Kidney epithelial cell (primary cell): ENCODE measurements at regions not wholly inside any gene's neighbourhood (a gene's known extent, or its start where the extent isn't known, plus 50 kb on each side); places are given as distances from the start of the nearest gene placed in this dataset.
A peak's percentile ranks its signal among the peaks of the same experiment; 100 is the strongest.

Source experiments
- DNase-seq: peaks from one replicate; pipeline ENCODE4 v3.0.0-alpha.2; 2010; ENCODE audit warnings: low read depth
- H3K27me3 ChIP-seq: 2 replicates; pipeline ENCODE4 v1.6.0; 2011; ENCODE audit warnings: low read length; ENCODE audit not compliant: control insufficient read depth, insufficient read depth
- H3K36me3 ChIP-seq: 2 replicates; pipeline ENCODE4 v1.5.1; 2011; ENCODE audit warnings: low read length; ENCODE audit not compliant: control insufficient read depth, insufficient read depth
- H3K4me3 ChIP-seq: 2 replicates; pipeline ENCODE4 v1.5.1; 2011; ENCODE audit warnings: low read depth, mild to moderate bottlenecking, control low read depth, low read length
- TF ChIP-seq, protein P1 (sequence below): IDR thresholded peaks from 2 replicates; pipeline ENCODE4 v1.5.1; 2011; ENCODE audit warnings: mild to moderate bottlenecking, moderate library complexity, low read length, control low read depth, inconsistent platforms; ENCODE audit not compliant: insufficient read depth, poor library complexity, severe bottlenecking

- TF ChIP-seq, protein P1, sequence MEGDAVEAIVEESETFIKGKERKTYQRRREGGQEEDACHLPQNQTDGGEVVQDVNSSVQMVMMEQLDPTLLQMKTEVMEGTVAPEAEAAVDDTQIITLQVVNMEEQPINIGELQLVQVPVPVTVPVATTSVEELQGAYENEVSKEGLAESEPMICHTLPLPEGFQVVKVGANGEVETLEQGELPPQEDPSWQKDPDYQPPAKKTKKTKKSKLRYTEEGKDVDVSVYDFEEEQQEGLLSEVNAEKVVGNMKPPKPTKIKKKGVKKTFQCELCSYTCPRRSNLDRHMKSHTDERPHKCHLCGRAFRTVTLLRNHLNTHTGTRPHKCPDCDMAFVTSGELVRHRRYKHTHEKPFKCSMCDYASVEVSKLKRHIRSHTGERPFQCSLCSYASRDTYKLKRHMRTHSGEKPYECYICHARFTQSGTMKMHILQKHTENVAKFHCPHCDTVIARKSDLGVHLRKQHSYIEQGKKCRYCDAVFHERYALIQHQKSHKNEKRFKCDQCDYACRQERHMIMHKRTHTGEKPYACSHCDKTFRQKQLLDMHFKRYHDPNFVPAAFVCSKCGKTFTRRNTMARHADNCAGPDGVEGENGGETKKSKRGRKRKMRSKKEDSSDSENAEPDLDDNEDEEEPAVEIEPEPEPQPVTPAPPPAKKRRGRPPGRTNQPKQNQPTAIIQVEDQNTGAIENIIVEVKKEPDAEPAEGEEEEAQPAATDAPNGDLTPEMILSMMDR, result no peak
- DNase-seq, result peak; percentile 99
- Histone ChIP-seq H3K27me3 (no peaks in the 10 kb centered on the region), H3K4me3 (no peak overlapping the region), H3K36me3 (no peaks in the 10 kb centered on the region)
These were observed 83.1 kb upstream of the STEAP1B start for GRCh38 chr7:22582863-22583622.

GRCh38 chr7:22581099-22581498, 81.1 kb upstream of the STEAP1B start:
- TF ChIP-seq, protein P1, result no peak
- no peak overlapping the region for H3K4me3 ChIP-seq
- H3K27me3 ChIP-seq, result no peaks in the 10 kb centered on the region
- no peaks in the 10 kb centered on the region for H3K36me3 ChIP-seq
- DNase-seq, result no peak

GRCh38 chr7:22579961-22580360, 80.0 kb upstream of the STEAP1B start:
- TF ChIP-seq, protein P1, result no peak
- no peaks in the 10 kb centered on the region for H3K36me3 ChIP-seq
- no peak for DNase-seq

GRCh38 chr7:22578007-22578733, 78.2 kb upstream of the STEAP1B start:
- Histone ChIP-seq H3K36me3 (no peaks in the 10 kb centered on the region), H3K27me3 (no peaks in the 10 kb centered on the region), H3K4me3 (no peak overlapping the region)
- TF ChIP-seq, protein P1, result no peak
- DNase-seq, result peak; percentile 74

More at GRCh38 chr7:22579961-22580360, 80.0 kb upstream of the STEAP1B start:
- H3K27me3 ChIP-seq, result no peaks in the 10 kb centered on the region
- H3K4me3 ChIP-seq, result no peak overlapping the region

- TF ChIP-seq, protein P1, result no peak
- no peak overlapping the region for H3K4me3 ChIP-seq
- H3K36me3 ChIP-seq, result no peaks in the 10 kb centered on the region
- peak; percentile 93 for DNase-seq
- no peaks in the 10 kb centered on the region for H3K27me3 ChIP-seq
These were observed 77.5 kb upstream of the STEAP1B start for GRCh38 chr7:22577470-22578001.
